ENCODE measurements at regions not wholly inside any gene's neighbourhood (a gene's known extent, or its start where the extent isn't known, plus 50 kb on each side); places are given as distances from the start of the nearest gene placed in this dataset.

DNA sequence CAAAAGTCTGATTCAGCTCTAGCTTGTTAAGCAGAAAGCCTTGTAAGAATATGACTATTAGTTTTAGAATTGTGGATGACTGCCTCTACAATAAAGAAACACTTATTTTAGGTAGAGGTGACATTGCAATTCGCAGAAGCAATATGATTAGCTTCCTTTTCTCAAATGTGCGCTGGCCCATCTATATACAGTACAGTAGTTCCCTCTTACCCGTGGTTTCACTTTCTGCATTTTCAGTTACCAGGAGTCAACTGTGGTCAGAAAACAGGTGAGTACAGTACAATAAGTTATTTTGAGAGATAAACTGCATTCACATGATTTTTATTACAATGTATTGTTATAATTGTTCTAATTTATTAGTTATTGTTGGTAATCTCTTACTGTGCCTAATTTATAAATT, 405.1 kb downstream of the GPD2 start:
- no peak for DNase-seq (ENCODE audit: low read depth in 2 of 2)

GRCh38 chr2:156845806-156846558, 409.8 kb downstream of the GPD2 start:
- no peak for DNase-seq (ENCODE audit: low read depth in 2 of 2)

DNA sequence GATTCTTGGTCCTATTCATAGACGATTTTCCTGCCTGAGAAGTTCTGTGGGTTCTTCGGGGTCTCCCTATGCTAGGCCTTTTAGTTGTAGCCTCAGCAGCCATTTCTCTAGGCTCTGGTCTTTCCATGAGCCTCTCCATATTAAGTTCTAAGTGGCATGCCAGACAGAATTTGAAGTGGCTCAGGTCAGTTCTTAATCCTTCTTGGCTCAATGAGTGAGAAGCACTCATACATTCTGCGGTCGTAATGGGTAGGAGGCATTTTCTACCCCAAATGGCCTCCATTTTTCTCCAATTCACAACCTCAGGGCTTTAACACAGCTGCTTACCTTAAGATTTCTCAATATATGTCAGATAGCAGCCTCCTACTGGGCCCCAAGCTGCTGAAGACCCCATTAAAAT, 405.3 kb upstream of the GALNT5 start:
- DNase-seq (ENCODE audit: low read depth in 2 of 2): no peak

DNA sequence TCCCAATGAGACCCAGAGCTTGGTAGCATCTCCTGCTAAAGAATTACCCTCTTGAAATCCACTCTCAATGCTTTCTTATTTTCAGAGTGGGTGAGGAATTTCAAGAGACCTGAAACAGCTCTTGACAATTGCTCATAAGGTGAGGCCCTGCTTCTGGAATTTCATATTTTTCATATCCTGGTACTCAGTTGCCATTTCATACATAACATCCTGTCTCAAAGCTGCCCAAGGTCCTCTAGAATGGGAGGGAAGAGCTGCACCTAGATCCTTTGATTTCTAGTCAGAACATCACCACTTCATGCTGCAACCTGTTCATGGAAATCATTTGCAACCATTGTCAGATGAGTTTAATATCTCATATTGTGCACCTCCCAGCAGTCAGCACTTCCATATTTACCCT, 404.8 kb upstream of the GALNT5 start:
- no peak for DNase-seq (ENCODE audit: low read depth in 2 of 2)

GRCh38 chr2:156864325-156864724, 393.2 kb upstream of the GALNT5 start:
- DNase-seq (ENCODE audit: low read depth in 2 of 2): no peak

DNA sequence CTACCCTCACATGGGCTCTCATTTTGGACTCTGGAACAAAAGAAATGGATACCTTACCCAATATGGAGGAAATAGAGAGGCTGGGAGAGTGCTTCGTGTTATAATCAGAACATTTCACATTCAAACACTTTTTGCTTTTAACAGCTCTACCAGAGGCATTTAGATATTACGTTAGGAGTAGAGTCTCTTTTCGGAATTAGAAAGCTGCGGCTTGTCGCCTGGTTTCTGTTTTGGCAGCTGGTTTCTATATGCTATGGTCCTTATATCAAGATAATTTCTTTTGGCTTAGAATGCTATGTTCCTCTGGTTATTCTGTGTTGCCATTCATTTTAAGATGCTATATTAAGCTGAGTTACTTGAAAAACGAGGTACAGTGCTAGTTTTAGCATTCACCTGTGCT, 392.8 kb upstream of the GALNT5 start:
- no peak for DNase-seq (ENCODE audit: low read depth in 2 of 2)

DNA sequence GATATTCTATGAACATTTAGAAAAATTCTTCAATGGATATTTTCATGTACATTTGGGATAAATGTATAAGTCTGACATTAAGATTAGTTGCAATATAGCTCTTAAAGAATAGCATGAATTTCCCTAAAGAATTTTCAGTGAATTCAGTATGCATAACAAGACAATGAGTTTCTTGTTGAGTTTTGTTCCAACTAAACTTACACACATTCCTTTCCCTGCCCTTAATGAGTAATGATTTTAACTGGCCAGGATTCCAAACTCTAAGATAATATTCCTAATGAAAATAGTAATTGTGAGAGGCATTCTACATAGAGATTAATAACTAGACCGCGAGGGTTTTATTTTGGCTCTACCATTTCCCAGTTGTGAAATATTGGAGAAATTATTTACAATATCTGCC, 390.3 kb upstream of the GALNT5 start:
- no peak for DNase-seq (ENCODE audit: low read depth in 2 of 2)

DNA sequence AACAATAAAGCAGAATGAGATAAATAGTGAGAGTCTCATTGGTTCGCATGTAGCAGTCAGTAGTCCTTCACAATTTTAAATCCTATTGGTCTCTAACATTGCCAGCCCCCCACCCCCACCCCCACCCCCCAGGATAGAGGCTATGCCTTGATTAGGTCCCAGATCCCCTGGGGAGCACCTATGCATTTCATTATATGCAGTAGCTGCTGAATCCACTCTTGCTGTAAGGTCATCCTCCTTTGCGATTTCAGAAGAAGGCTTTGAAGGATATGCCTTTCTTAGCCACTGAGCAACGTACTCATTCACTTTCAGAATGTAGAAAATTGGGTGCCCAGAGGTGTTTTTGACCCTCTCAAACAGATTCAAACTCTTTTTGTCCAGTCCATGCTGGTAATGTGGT, 382.8 kb upstream of the GALNT5 start:
- DNase-seq (ENCODE audit: low read depth in 2 of 2): no peak

GRCh38 chr2:156883804-156884203, 373.7 kb upstream of the GALNT5 start:
- no peak for DNase-seq (ENCODE audit: low read depth in 2 of 2)

- no peak for DNase-seq (ENCODE audit: low read depth in 2 of 2)
Measured at GRCh38 chr2:156884216-156884615, 373.3 kb upstream of the GALNT5 start.

GRCh38 chr2:156890529-156891148, 366.9 kb upstream of the GALNT5 start:
- DNase-seq (ENCODE audit: low read depth in 2 of 2): no peak

DNA sequence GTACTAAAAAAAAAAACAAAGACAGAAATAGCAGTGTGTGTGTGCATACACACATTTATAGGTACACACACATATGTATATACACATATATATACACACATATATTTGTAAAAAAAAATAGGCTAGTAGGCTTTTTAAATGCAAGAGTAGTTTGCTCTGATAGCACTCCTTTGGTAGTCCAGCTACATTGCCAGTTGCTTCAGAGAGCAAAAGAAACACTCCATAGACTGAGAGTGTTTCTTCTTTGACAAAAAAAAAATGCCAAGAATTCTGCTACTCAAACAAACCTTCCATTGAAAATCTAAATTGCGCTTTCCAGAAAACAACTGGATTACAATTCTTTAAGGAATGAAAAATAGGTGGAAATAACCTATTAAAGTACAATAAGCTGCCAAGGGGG, 365.9 kb upstream of the GALNT5 start:
- DNase-seq (ENCODE audit: low read depth in 2 of 2): no peak

GRCh38 chr2:156892467-156893281, 364.8 kb upstream of the GALNT5 start:
- peak; percentile 31 to 51 for DNase-seq (ENCODE audit: low read depth in 2 of 2)

DNA sequence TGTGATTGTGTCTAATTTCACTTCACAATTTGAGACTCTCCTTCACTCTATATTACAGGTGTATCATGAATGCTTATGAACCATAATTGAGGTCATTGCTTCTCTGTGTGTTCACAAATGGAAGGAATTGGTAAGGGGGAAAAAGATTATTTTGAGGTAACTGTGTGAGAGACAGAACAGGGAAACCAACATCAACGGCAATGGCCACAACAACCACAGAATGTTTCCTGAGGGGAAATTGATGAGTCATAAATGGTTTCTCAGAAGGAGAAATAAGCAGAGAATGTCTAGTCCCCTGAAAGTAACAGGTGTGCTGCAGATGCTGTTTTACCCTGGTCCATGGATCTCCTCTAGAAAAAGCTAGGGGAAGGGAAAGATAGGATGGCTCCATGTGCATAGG, 361.2 kb upstream of the GALNT5 start:
- DNase-seq (ENCODE audit: low read depth in 2 of 2): peak in 1 of 2 donors; percentile 28

GRCh38 chr2:156897548-156897947, 360.0 kb upstream of the GALNT5 start:
- no peak for DNase-seq (ENCODE audit: low read depth in 2 of 2)

- DNase-seq (ENCODE audit: low read depth in 2 of 2): no peak
Measured at GRCh38 chr2:156901373-156902031, 356.0 kb upstream of the GALNT5 start.

DNA sequence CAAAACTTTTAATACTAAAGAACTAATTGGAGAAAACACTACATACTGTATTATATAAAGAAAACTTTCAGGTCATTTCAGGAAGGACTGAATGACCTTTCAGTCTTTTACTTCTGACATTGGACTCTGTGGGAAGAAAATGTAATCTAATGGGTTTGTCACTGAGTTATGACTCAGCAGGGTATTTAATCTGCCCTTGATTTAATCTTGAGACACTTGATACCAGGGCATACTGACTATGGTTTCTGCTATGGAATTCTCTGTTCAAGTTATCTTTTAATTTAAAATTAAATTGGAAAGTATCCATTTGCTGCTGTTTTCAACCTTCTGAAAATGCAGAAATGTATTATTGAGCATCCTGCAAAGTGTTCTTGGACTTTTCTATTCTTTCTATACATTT, 354.2 kb upstream of the GALNT5 start:
- no peak for DNase-seq (ENCODE audit: low read depth in 2 of 2)

- peak; percentile 15 to 51 for DNase-seq (ENCODE audit: low read depth in 2 of 2)
Measured at GRCh38 chr2:156907806-156908205, 349.7 kb upstream of the GALNT5 start.

DNA sequence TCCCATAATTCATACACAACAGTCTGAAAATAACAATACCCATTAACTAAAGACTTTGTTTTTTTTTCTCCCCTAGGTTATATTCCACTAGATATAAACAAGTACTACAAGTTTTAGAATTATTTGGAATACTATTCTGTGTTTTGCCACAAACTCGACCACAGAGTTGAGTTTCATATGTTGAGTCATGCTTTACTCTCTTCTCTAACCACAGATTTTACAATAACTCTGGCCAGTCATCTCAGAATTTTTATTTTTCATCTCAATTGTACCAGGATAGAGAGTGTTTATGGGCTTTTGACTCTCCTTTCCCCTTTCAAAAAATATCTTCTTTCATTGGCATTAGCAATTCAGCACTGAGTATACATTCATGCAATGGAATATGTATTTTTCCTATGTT, 348.7 kb upstream of the GALNT5 start:
- peak in 1 of 2 donors; percentile 3 for DNase-seq (ENCODE audit: low read depth in 2 of 2)

- DNase-seq (ENCODE audit: low read depth in 2 of 2): no peak
Measured at GRCh38 chr2:156909983-156910382, 347.5 kb upstream of the GALNT5 start.

DNA sequence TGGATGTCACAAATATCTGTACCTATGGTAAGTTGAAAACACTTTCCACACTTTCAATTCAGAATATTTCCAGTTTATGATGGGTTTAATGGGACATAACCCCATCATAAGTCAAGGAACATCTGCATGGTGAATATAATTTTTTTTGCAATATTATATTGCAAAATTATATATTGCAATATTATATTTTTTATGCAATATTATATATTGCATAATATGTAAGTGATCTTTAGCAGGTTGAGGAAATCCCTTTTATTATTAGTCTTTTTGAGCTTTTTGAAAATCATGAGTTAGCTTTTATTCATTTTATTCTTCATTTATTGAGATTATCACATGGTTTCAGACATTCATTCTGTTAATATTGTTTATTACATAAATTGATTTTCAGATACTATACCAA, 342.2 kb upstream of the GALNT5 start:
- no peak for DNase-seq (ENCODE audit: low read depth in 2 of 2)

DNA sequence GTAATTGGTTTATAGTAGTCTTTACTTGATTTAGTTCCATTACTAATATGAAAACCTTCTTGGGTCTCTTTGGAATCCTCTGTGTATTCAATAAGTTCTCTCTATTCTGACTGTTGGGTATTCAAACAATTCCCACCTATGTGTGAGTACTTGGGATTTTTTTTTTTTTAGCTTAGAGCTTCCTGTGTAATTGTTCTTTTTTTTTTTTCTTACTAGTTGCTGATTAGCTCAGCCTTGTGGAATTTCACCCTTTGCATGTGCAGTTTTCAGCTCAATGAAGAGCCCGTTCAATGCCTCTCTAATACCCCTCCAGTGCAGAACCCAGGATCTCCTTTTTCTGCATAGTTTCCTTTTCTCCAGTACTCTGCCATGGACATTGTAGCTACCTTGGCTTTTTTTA, 339.1 kb upstream of the GALNT5 start:
- DNase-seq (ENCODE audit: low read depth in 2 of 2): peak; percentile 44 to 46
